HG03432 (cell line): ENCODE measurements at regions not wholly inside any gene's neighbourhood (a gene's known extent, or its start where the extent isn't known, plus 50 kb on each side); places are given as distances from the start of the nearest gene placed in this dataset.
"Not testable (repeated sequence)": the region's sequence is repeated elsewhere in the genome, so short reads cannot be mapped to it uniquely, and the experiment has no call there.

Experiments
- ATAC-seq: cut with Tn5 transposase; IDR thresholded peaks from one replicate; pipeline ENCODE4 v1.9.1; 2021; ENCODE audit warnings: mild to moderate bottlenecking, moderate library complexity; ENCODE audit not compliant: unreplicated experiment

GRCh38 chr15:21174761-21175160, 265.5 kb downstream of the POTEB3 start:
- not testable (repeated sequence) for ATAC-seq

- not testable (repeated sequence) for ATAC-seq
These were observed 285.3 kb upstream of the POTEB2 start for GRCh38 chr15:21151203-21151966.

- ATAC-seq, result not testable (repeated sequence)
These were observed 282.0 kb upstream of the POTEB2 start for GRCh38 chr15:21148136-21148535.

- not testable (repeated sequence) for ATAC-seq
These were observed 267.8 kb upstream of the POTEB2 start for GRCh38 chr15:21133893-21134292.

GRCh38 chr15:21112271-21113053, 246.3 kb upstream of the POTEB2 start:
- not testable (repeated sequence) for ATAC-seq

- ATAC-seq, result not testable (repeated sequence)
These were observed 245.7 kb upstream of the POTEB2 start for GRCh38 chr15:21111861-21112260.

GRCh38 chr15:21111172-21111571, 245.1 kb upstream of the POTEB2 start:
- ATAC-seq, result not testable (repeated sequence)

GRCh38 chr15:21110187-21110804, 244.2 kb upstream of the POTEB2 start:
- ATAC-seq, result not testable (repeated sequence)

GRCh38 chr15:21108384-21108783, 242.3 kb upstream of the POTEB2 start:
- not testable (repeated sequence) for ATAC-seq

- ATAC-seq, result not testable (repeated sequence)
These were observed 241.6 kb upstream of the POTEB2 start for GRCh38 chr15:21107399-21108381.

- not testable (repeated sequence) for ATAC-seq
These were observed 230.5 kb upstream of the POTEB2 start for GRCh38 chr15:21096599-21096998.

- not testable (repeated sequence) for ATAC-seq
These were observed 213.4 kb upstream of the POTEB2 start for GRCh38 chr15:21079544-21079943.

- ATAC-seq, result not testable (repeated sequence)
These were observed 202.8 kb upstream of the POTEB2 start for GRCh38 chr15:21068917-21069316.

- not testable (repeated sequence) for ATAC-seq
These were observed 197.4 kb upstream of the POTEB2 start for GRCh38 chr15:21063512-21063911.

- not testable (repeated sequence) for ATAC-seq
These were observed 196.6 kb upstream of the POTEB2 start for GRCh38 chr15:21062619-21063163.

- not testable (repeated sequence) for ATAC-seq
These were observed 185.8 kb upstream of the POTEB2 start for GRCh38 chr15:21051866-21052265.

GRCh38 chr15:21031703-21032102, 165.6 kb upstream of the POTEB2 start:
- not testable (repeated sequence) for ATAC-seq

- not testable (repeated sequence) for ATAC-seq
These were observed 162.9 kb upstream of the POTEB2 start for GRCh38 chr15:21029001-21029400.

GRCh38 chr15:21027942-21028341, 161.8 kb upstream of the POTEB2 start:
- ATAC-seq, result not testable (repeated sequence)

GRCh38 chr15:21026848-21027247, 160.7 kb upstream of the POTEB2 start:
- ATAC-seq, result not testable (repeated sequence)
